HG03045 (cell line): ENCODE measurements at regions not wholly inside any gene's neighbourhood (a gene's known extent, or its start where the extent isn't known, plus 50 kb on each side); places are given as distances from the start of the nearest gene placed in this dataset.

Experiments
- ATAC-seq: cut with Tn5 transposase; IDR thresholded peaks from one replicate; pipeline ENCODE4 v1.9.1; 2021; ENCODE audit warnings: mild to moderate bottlenecking, moderate library complexity; ENCODE audit not compliant: unreplicated experiment

DNA sequence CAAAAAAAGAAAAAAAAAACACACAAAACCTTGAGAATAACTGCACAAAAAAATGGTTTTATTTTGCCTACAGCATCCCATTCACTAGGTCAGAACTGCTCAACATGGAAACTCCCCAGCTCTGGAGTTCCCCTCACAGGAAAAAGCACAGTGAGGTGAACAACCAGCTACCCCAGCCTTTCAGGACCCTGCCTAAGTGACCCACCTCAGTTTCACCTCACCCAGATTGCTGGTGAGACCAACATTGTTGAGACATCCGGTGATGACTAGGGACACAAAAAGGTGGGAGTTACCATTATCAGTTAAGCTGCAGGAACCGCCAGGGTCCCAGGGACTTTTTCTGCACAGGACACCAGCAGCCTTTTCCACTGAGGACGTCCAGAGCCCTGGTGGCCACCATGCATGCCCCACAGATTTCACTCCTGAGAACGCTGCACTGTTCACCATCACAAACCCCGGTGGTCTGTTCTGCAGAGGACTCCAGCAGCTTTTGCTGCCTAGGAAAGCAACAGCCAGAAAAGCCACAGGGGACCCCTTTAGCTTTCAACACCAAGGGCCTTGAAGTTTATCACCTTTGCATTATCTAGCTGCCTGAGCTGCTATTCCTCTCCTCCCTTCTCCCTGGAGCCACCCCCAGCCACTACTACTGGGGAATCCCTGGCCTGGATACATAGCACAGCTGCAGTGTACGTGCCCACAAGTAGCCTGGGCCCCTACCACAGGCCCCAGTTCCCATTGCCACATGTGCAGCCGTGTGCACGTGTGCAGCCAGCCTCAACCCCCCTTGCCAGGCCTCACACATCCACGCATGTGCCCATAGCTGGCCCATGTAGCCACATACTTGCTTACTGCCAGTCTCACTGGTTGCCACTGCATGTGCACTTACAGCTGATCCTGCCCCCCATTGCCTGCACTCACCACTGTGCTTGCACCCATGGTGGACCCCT is 62.5 kb upstream of the FAR2 start:
- no peak for ATAC-seq

DNA sequence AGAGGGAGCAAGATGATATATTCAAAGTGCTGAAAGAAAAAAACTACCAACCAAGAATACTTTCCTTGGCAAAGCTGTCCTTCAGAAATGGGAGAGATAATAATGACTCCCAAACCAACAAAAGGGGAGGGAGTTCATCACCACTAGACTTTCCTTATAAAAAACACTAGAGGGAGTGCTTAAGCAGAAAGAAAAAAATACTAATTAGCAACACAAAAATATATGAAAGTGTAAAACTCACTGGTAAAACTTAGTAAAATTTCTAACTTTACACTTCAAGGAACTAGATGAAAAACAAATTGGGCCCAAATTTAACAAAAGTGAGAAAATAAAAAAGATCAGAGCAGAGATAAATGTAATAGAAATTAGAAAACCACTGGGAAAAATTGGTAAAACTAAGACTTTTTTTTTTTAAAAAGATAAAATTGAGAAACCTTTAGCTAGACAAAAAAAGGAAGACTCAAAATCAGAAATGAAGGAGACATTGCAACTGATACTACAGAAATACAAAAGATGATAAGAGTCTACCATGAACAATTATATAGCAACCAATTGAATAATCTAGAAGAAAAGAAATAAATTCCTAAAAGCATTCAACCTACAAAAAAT is 60.4 kb upstream of the FAR2 start:
- no peak for ATAC-seq
